Spleen (tissue), 7 donors: ENCODE measurements at regions not wholly inside any gene's neighbourhood (a gene's known extent, or its start where the extent isn't known, plus 50 kb on each side); places are given as distances from the start of the nearest gene placed in this dataset.

Experiments
- POLR2A ChIP-seq, 3 donors: fragments of 450-650 bp; IDR thresholded peaks; one replicate each; pipeline ENCODE4 v1.5.1; 2017; ENCODE audit warnings: antibody characterized with exemption in 3 of 3, mild to moderate bottlenecking in 1 of 3
- TF ChIP-seq, protein P1 (sequence below), 11 experiments: fragments of 200-600 bp in 7 of 11; fragments of 450-650 bp in 4 of 11; sonication (generic) in 4 of 11; IDR thresholded peaks in 8 of 11; conservative IDR thresholded peaks in 3 of 11; 1 replicate in 7 of 11; 2 replicates in 4 of 11; pipeline versions ENCODE4 v1.4.0 to v1.8.0; 2016 to 2021; ENCODE audit warnings: antibody characterized with exemption in 11 of 11, inconsistent platforms in 4 of 11, mild to moderate bottlenecking in 1 of 11
- donor health status: DM: no; HTN: no; CAD: no; lungs with moderate emphysema.
- donor health status: DM: no; HTN: no; CAD: no.
- donor health status: DM: no; HTN: no; CAD: no.

- TF ChIP-seq POLR2A (IDR thresholded peaks at IDR 0.05): no peak
- TF ChIP-seq, protein P1, sequence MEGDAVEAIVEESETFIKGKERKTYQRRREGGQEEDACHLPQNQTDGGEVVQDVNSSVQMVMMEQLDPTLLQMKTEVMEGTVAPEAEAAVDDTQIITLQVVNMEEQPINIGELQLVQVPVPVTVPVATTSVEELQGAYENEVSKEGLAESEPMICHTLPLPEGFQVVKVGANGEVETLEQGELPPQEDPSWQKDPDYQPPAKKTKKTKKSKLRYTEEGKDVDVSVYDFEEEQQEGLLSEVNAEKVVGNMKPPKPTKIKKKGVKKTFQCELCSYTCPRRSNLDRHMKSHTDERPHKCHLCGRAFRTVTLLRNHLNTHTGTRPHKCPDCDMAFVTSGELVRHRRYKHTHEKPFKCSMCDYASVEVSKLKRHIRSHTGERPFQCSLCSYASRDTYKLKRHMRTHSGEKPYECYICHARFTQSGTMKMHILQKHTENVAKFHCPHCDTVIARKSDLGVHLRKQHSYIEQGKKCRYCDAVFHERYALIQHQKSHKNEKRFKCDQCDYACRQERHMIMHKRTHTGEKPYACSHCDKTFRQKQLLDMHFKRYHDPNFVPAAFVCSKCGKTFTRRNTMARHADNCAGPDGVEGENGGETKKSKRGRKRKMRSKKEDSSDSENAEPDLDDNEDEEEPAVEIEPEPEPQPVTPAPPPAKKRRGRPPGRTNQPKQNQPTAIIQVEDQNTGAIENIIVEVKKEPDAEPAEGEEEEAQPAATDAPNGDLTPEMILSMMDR (IDR thresholded peaks at IDR 0.05 in 8 of 11, conservative IDR thresholded peaks at IDR 0.05 in 3 of 11): no peak
Observed at GRCh38 chr6:139960671-139961070, 586.2 kb upstream of the CITED2 start.
